Stimulated activated CD4-positive, alpha-beta T cell treated with anti-CD3 and anti-CD28 coated beads, Interleukin-4, amount 100 ng/mL, for 4 hours (primary cell): ENCODE measurements at regions not wholly inside any gene's neighbourhood (a gene's known extent, or its start where the extent isn't known, plus 50 kb on each side); places are given as distances from the start of the nearest gene placed in this dataset.

Source experiments
- DNase-seq, 2 experiments: peaks; one replicate each; pipeline ENCODE4 v3.0.0-alpha.2; 2020

DNA sequence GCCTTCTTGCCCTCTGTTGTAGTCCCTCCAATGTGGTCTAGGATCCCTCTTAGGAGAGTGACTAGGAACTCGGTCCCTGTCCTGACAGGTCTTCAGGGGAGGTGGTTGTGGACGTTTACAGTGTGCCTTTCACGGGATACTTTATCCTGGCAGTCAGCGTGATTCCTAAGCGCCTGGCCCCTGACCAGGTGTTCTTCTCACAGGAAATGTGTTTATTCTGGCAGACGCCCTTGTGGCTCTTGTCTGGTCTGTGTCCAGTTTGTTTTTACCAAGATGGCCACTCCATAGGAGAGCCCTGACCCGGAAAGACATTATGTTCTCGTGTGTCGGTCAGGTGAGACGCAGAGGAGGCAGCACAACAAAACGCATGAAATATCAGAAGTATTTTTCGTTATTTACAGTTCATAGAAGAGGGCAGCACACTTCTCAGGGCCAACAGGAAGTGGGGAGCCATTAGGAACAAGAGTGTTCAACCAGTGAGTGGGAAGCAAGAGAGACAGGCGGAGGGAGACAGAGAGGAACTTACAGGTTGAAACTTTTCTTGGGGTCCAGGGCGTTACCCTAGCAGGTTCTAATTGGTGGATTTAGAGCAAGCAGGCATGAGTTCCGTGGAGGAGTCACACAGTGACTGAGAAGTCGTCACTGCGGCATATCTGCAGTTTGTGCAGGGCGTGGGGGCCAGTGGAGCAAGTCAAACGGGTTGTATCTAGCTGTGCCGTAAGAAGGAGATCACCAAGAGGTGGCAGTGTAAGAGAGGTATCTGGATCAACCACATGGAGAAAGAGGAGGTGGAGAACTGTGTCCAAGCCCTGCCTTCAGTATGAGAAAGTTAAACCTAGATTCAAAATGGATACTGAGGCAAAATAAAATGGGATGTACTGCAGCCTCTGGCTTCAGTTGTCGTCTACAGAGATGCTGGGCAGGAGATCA, 412.9 kb downstream of the ZSWIM6 start:
- DNase-seq = no peak

GRCh38 chr5:61746831-61747575, 414.9 kb downstream of the ZSWIM6 start:
- DNase-seq = no peak

- no peak for DNase-seq
These were observed 416.1 kb downstream of the ZSWIM6 start for GRCh38 chr5:61748121-61748520.

GRCh38 chr5:61748651-61749050, 416.6 kb downstream of the ZSWIM6 start:
- DNase-seq = no peak

DNA sequence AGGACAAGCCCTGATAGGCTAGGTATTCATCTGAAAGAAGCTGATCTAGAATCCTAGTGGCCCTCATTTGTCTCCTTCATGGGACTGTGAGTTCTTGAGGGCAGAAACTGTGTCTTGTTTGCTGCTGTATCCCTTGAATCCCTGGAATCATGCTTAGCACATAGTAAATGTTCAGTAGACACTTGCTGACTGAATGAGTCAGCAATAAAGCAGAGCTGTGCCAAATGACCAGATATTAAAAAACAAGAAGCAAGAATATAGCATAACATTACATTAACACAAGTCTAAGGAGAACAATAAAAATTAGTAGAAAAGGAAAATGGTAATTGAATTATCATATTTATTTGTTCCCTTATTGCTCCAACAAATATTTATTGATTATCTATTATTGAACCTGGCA, 420.5 kb downstream of the ZSWIM6 start:
- DNase-seq = no peak

DNA sequence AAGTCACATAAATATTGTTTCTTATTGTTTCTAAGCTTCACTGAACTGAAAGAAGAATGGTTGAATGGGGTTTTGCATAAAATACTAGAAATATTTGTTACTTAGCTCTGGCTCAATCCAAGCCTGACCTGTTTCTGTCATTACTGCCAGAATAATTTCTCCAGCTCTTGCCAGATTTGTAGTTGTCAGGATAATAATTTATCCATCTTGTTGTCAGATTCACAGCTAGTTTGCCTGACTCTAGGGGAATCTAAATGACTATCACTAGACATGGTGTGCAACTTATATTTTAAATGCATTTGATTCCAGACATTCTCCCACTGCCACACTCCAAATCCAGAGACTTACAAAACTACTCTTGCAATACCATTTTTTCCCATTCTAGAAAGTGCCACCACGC, 422.7 kb downstream of the ZSWIM6 start:
- no peak for DNase-seq

DNA sequence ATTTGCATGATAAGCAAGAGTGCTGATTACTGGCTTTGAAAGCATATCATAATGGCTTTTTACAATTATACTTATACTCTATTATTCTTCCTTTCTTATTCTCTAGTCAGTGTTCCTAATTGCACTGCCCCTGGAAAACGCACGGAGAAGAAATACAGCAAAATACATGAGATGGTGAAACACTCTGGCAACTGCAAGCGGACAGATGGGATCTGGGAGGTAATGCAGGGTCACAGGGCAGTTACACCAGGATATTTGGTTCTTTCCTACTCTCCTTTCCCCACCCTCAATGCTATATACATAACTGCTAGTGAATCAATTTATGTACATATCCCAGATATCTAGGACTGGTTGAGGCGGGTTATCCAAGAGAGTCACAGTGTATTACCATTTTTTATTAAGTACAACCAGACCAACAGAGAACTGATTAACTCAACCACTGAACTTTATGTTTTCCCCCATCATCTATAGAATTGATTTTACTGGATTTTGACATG, 423.7 kb downstream of the ZSWIM6 start:
- no peak for DNase-seq

DNA sequence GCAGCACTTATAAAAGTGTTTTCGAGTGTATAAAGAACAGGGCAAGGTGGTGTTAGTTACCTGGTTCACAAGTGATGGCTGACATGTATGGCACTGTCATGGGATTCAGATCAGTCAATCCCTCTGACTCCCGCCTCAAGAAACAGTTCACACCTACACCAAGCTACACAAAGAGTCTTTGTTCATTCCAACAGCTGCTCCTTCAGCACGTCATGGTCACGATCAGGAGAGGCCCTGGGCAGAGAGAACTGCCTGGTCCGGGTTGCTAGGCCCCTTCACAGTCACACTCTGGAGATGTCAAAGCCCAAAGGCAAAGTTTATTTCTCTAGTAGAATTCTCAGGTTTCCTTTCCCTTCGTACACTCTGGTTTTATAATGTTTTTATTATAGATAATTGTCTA, 426.7 kb downstream of the ZSWIM6 start:
- DNase-seq = no peak

DNA sequence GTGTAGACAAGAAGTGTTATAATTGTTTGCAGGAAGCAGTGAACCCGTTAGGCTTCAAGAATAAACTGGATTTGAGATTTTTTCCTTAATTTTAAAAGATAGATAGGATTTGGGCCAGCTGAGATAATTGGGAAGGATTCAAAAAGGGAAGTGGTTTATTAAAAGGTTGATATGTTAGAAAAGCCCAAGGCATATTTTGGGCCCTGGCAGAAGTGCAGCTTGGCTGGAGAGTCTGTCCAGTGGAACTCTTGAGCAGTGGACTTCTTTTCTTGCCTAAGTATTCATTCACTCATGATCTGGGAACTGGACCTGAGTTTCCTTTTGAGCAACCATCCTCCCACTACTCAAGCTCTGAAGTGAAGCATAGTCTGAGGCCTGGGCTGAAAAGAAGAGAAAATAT, 433.4 kb downstream of the ZSWIM6 start:
- no peak for DNase-seq

- DNase-seq = no peak
These were observed 434.1 kb downstream of the ZSWIM6 start for GRCh38 chr5:61766141-61766540.

GRCh38 chr5:61767231-61768080, 435.4 kb downstream of the ZSWIM6 start:
- DNase-seq = no peak

- no peak for DNase-seq
These were observed 436.7 kb downstream of the ZSWIM6 start for GRCh38 chr5:61768692-61769281.

DNA sequence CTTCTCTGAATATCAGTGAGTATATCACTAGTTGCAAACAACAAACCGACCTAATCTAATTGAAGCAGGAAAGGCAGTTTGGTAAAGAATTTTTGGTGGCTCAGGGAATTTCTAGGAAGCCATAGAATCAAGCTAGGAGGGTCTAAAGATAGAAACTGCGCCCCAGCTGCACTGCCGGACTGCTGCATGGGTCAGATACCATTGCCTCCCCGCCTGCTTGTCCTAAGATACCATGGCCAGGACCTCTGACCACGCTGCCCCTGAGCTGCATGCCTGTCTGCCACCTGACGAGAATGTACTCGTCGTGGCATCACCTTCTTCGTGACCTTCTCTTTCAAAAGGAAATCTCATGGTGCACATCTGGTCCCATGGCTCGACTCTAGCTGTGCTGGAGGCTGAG, 439.0 kb downstream of the ZSWIM6 start:
- DNase-seq = no peak

- no peak for DNase-seq
These were observed 439.8 kb downstream of the ZSWIM6 start for GRCh38 chr5:61771808-61772207.

- no peak for DNase-seq
These were observed 443.8 kb downstream of the ZSWIM6 start for GRCh38 chr5:61775901-61776300.

DNA sequence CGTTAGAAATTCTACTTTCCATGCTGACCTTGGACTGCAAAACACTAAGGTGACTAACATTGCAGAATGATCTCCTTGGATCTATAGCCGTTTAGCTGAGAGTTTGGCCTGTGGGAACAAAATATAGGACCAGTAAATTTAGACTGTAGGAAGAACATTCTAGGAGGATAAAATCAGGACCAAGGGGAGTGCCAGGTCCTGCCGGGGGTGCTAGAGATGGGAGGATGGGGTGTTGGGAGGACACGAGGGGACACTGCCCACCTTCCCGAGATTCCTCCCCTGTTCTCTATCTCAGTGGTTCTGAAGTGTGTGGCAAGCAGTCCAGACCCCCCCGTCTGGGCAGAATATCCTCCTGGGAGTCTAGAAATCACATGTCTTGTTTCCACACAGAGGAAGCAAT, 445.2 kb downstream of the ZSWIM6 start:
- no peak for DNase-seq

GRCh38 chr5:61779743-61780142, 447.7 kb downstream of the ZSWIM6 start:
- no peak for DNase-seq

GRCh38 chr5:61783481-61783880, 451.4 kb downstream of the ZSWIM6 start:
- DNase-seq = no peak

DNA sequence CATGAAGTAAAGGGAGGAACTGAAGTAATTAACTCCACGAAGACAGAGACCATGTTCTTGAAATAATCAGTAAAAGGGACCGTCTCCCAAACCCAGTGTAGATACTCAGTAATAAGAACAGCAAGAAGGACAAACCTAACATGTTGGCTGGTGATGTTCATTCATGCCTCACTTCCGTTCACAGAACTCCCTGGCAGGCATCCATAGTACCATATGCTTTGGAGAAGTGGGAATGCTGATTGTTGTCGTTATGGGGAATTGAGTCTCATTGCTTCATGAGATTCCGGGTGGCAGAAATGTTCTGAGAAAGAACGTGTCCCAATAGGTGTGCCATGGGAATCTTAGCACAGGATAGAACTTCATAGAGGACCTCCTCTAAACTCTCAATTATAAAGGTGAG, 452.3 kb downstream of the ZSWIM6 start:
- DNase-seq = no peak

DNA sequence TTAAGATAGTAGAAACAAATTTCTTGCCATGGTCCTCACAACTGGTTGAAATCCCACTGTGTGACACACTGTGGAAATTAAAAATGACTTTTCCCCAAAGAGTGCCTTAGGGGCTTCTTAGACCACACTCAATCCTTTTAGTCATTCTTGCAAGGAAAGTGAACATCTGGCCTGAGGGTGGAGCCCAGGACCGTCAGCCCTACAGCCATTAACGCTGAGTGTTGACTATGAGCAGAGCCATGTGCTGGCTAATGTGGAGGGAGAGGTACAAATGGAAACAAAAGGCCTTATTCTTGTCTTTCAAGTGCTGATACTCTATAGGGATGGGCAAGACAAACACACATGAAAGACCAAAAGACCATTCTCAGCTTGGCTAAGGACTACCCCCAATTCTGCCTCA, 456.5 kb downstream of the ZSWIM6 start:
- DNase-seq = no peak

DNA sequence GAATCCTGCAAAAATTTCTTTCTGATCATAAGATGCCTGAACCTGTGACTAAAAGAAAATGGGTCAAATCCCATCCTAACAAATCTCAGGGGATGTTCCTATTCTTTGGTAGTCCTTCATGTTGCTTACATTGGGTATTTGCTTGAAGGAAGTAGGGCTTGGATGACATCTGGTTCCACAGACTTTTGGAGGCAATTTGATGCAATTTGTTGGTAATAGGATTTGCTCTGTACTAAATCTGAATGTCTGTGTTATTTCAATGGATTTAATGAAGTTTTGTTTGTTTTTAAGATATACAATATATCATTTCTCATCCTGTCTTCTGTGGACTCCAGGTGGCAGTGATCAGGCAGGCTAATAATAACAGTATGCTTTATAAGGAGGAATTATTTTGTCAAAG, 457.9 kb downstream of the ZSWIM6 start:
- no peak for DNase-seq

DNA sequence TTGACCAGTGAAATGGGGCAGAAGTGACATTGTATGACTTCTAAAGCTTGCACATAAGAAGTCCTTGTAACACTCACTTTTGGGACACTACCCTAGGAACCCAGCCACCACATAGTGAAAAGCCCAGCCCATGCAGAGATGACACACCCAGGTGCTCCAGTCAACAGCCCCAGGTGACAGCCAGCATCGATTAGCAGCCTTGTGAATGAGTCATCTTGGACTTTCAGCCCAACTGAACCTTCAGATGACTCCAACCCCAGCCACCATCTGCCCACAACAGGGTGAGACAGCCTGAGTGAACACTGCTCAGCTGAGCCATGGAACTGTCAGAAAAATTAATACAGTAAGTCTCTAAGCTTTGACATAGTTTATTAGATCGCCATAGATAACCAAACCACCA, 458.6 kb downstream of the ZSWIM6 start:
- no peak for DNase-seq

- DNase-seq = no peak
These were observed 464.7 kb downstream of the ZSWIM6 start for GRCh38 chr5:61796773-61797172.
